ENCODE measurements at regions not wholly inside any gene's neighbourhood (a gene's known extent, or its start where the extent isn't known, plus 50 kb on each side); places are given as distances from the start of the nearest gene placed in this dataset.

- Histone ChIP-seq H3K36me3 (ENCODE audit: control insufficient read depth, insufficient read depth, low read length) (no peaks in the 10 kb centered on the region), H3K4me3 (ENCODE audit: insufficient read depth, low read depth, low read length, poor library complexity, severe bottlenecking) (no peak overlapping the region), H3K4me1 (ENCODE audit: control insufficient read depth, insufficient read depth, low read length, poor library complexity, severe bottlenecking) (no peaks in the 10 kb centered on the region), H3K9me3 (ENCODE audit: control insufficient read depth, low read length) (no peaks in the 10 kb centered on the region), H3K27ac (ENCODE audit: insufficient read depth, low read length, poor library complexity, severe bottlenecking) (no peak overlapping the region), H3K27me3 (replicated peaks; ENCODE audit: control insufficient read depth, insufficient read depth, low read length, poor library complexity, severe bottlenecking) (no peaks in the 10 kb centered on the region)
- no peak for DNase-seq
These were observed 588.6 kb upstream of the MKI67 start for GRCh38 chr10:128714644-128715415.

GRCh38 chr10:128716181-128716580 is 590.0 kb upstream of the MKI67 start:
- Histone ChIP-seq H3K4me1 (ENCODE audit: control insufficient read depth, insufficient read depth, low read length, poor library complexity, severe bottlenecking) (no peaks in the 10 kb centered on the region), H3K4me3 (ENCODE audit: insufficient read depth, low read depth, low read length, poor library complexity, severe bottlenecking) (no peak overlapping the region), H3K36me3 (ENCODE audit: control insufficient read depth, insufficient read depth, low read length) (no peaks in the 10 kb centered on the region), H3K27ac (ENCODE audit: insufficient read depth, low read length, poor library complexity, severe bottlenecking) (no peak overlapping the region), H3K9me3 (ENCODE audit: control insufficient read depth, low read length) (no peaks in the 10 kb centered on the region), H3K27me3 (replicated peaks; ENCODE audit: control insufficient read depth, insufficient read depth, low read length, poor library complexity, severe bottlenecking) (no peaks in the 10 kb centered on the region)
- DNase-seq, result no peak

- H3K9me3 ChIP-seq (ENCODE audit: control insufficient read depth, low read length), result no peaks in the 10 kb centered on the region
- no peak overlapping the region for H3K4me3 ChIP-seq (ENCODE audit: insufficient read depth, low read depth, low read length, poor library complexity, severe bottlenecking)
- no peaks in the 10 kb centered on the region for H3K4me1 ChIP-seq (ENCODE audit: control insufficient read depth, insufficient read depth, low read length, poor library complexity, severe bottlenecking)
- H3K36me3 ChIP-seq (ENCODE audit: control insufficient read depth, insufficient read depth, low read length), result no peaks in the 10 kb centered on the region
- no peaks in the 10 kb centered on the region for H3K27me3 ChIP-seq (replicated peaks; ENCODE audit: control insufficient read depth, insufficient read depth, low read length, poor library complexity, severe bottlenecking)
- no peak overlapping the region for H3K27ac ChIP-seq (ENCODE audit: insufficient read depth, low read length, poor library complexity, severe bottlenecking)
- DNase-seq, result no peak
These were observed 595.8 kb upstream of the MKI67 start for GRCh38 chr10:128721963-128722445.

GRCh38 chr10:128722947-128723346 is 596.7 kb upstream of the MKI67 start:
- no peak overlapping the region for H3K27ac ChIP-seq (ENCODE audit: insufficient read depth, low read length, poor library complexity, severe bottlenecking)
- no peaks in the 10 kb centered on the region for H3K4me1 ChIP-seq (ENCODE audit: control insufficient read depth, insufficient read depth, low read length, poor library complexity, severe bottlenecking)
- no peaks in the 10 kb centered on the region for H3K36me3 ChIP-seq (ENCODE audit: control insufficient read depth, insufficient read depth, low read length)
- DNase-seq, result no peak
- H3K4me3 ChIP-seq (ENCODE audit: insufficient read depth, low read depth, low read length, poor library complexity, severe bottlenecking), result no peak overlapping the region
- H3K9me3 ChIP-seq (ENCODE audit: control insufficient read depth, low read length), result no peaks in the 10 kb centered on the region
- H3K27me3 ChIP-seq (replicated peaks; ENCODE audit: control insufficient read depth, insufficient read depth, low read length, poor library complexity, severe bottlenecking), result no peaks in the 10 kb centered on the region

GRCh38 chr10:128723631-128724205 is 597.5 kb upstream of the MKI67 start:
- Histone ChIP-seq H3K9me3 (ENCODE audit: control insufficient read depth, low read length) (no peaks in the 10 kb centered on the region), H3K36me3 (ENCODE audit: control insufficient read depth, insufficient read depth, low read length) (no peaks in the 10 kb centered on the region), H3K27me3 (replicated peaks; ENCODE audit: control insufficient read depth, insufficient read depth, low read length, poor library complexity, severe bottlenecking) (no peaks in the 10 kb centered on the region), H3K4me3 (ENCODE audit: insufficient read depth, low read depth, low read length, poor library complexity, severe bottlenecking) (no peak overlapping the region), H3K27ac (ENCODE audit: insufficient read depth, low read length, poor library complexity, severe bottlenecking) (no peak overlapping the region), H3K4me1 (ENCODE audit: control insufficient read depth, insufficient read depth, low read length, poor library complexity, severe bottlenecking) (no peaks in the 10 kb centered on the region)
- DNase-seq, result no peak

- H3K4me3 ChIP-seq (ENCODE audit: insufficient read depth, low read depth, low read length, poor library complexity, severe bottlenecking), result no peak overlapping the region
- H3K36me3 ChIP-seq (ENCODE audit: control insufficient read depth, insufficient read depth, low read length), result no peaks in the 10 kb centered on the region
- H3K27me3 ChIP-seq (replicated peaks; ENCODE audit: control insufficient read depth, insufficient read depth, low read length, poor library complexity, severe bottlenecking), result no peaks in the 10 kb centered on the region
- H3K9me3 ChIP-seq (ENCODE audit: control insufficient read depth, low read length), result no peaks in the 10 kb centered on the region
- DNase-seq, result no peak
- no peaks in the 10 kb centered on the region for H3K4me1 ChIP-seq (ENCODE audit: control insufficient read depth, insufficient read depth, low read length, poor library complexity, severe bottlenecking)
- H3K27ac ChIP-seq (ENCODE audit: insufficient read depth, low read length, poor library complexity, severe bottlenecking), result no peak overlapping the region
These were observed 599.3 kb upstream of the MKI67 start for GRCh38 chr10:128725531-128725930.

- no peak overlapping the region for H3K4me3 ChIP-seq (ENCODE audit: insufficient read depth, low read depth, low read length, poor library complexity, severe bottlenecking)
- DNase-seq, result no peak
- H3K27me3 ChIP-seq (replicated peaks; ENCODE audit: control insufficient read depth, insufficient read depth, low read length, poor library complexity, severe bottlenecking), result no peaks in the 10 kb centered on the region
- no peaks in the 10 kb centered on the region for H3K4me1 ChIP-seq (ENCODE audit: control insufficient read depth, insufficient read depth, low read length, poor library complexity, severe bottlenecking)
- no peaks in the 10 kb centered on the region for H3K9me3 ChIP-seq (ENCODE audit: control insufficient read depth, low read length)
- no peaks in the 10 kb centered on the region for H3K36me3 ChIP-seq (ENCODE audit: control insufficient read depth, insufficient read depth, low read length)
- H3K27ac ChIP-seq (ENCODE audit: insufficient read depth, low read length, poor library complexity, severe bottlenecking), result no peak overlapping the region
These were observed 600.9 kb upstream of the MKI67 start for GRCh38 chr10:128727114-128727513.

GRCh38 chr10:128729910-128730420 is 603.7 kb upstream of the MKI67 start:
- H3K27ac ChIP-seq (ENCODE audit: insufficient read depth, low read length, poor library complexity, severe bottlenecking), result no peak overlapping the region
- H3K9me3 ChIP-seq (ENCODE audit: control insufficient read depth, low read length), result no peaks in the 10 kb centered on the region
- H3K36me3 ChIP-seq (ENCODE audit: control insufficient read depth, insufficient read depth, low read length), result no peaks in the 10 kb centered on the region
- no peak overlapping the region for H3K4me3 ChIP-seq (ENCODE audit: insufficient read depth, low read depth, low read length, poor library complexity, severe bottlenecking)
- DNase-seq, result no peak
- H3K4me1 ChIP-seq (ENCODE audit: control insufficient read depth, insufficient read depth, low read length, poor library complexity, severe bottlenecking), result no peaks in the 10 kb centered on the region
- H3K27me3 ChIP-seq (replicated peaks; ENCODE audit: control insufficient read depth, insufficient read depth, low read length, poor library complexity, severe bottlenecking), result no peaks in the 10 kb centered on the region

- Histone ChIP-seq H3K4me3 (ENCODE audit: insufficient read depth, low read depth, low read length, poor library complexity, severe bottlenecking) (no peak overlapping the region), H3K36me3 (ENCODE audit: control insufficient read depth, insufficient read depth, low read length) (no peaks in the 10 kb centered on the region), H3K27ac (ENCODE audit: insufficient read depth, low read length, poor library complexity, severe bottlenecking) (no peak overlapping the region), H3K4me1 (ENCODE audit: control insufficient read depth, insufficient read depth, low read length, poor library complexity, severe bottlenecking) (no peaks in the 10 kb centered on the region), H3K27me3 (replicated peaks; ENCODE audit: control insufficient read depth, insufficient read depth, low read length, poor library complexity, severe bottlenecking) (no peaks in the 10 kb centered on the region), H3K9me3 (ENCODE audit: control insufficient read depth, low read length) (no peaks in the 10 kb centered on the region)
- DNase-seq, result no peak
These were observed 604.7 kb upstream of the MKI67 start for GRCh38 chr10:128730922-128731321.

- H3K27me3 ChIP-seq (replicated peaks; ENCODE audit: control insufficient read depth, insufficient read depth, low read length, poor library complexity, severe bottlenecking), result no peaks in the 10 kb centered on the region
- DNase-seq, result no peak
- no peaks in the 10 kb centered on the region for H3K4me1 ChIP-seq (ENCODE audit: control insufficient read depth, insufficient read depth, low read length, poor library complexity, severe bottlenecking)
- H3K9me3 ChIP-seq (ENCODE audit: control insufficient read depth, low read length), result no peaks in the 10 kb centered on the region
- H3K27ac ChIP-seq (ENCODE audit: insufficient read depth, low read length, poor library complexity, severe bottlenecking), result no peak overlapping the region
- no peak overlapping the region for H3K4me3 ChIP-seq (ENCODE audit: insufficient read depth, low read depth, low read length, poor library complexity, severe bottlenecking)
- no peaks in the 10 kb centered on the region for H3K36me3 ChIP-seq (ENCODE audit: control insufficient read depth, insufficient read depth, low read length)
These were observed 607.9 kb upstream of the MKI67 start for GRCh38 chr10:128734161-128734560.
